ENCODE measurements at regions not wholly inside any gene's neighbourhood (a gene's known extent, or its start where the extent isn't known, plus 50 kb on each side); places are given as distances from the start of the nearest gene placed in this dataset.

DNA sequence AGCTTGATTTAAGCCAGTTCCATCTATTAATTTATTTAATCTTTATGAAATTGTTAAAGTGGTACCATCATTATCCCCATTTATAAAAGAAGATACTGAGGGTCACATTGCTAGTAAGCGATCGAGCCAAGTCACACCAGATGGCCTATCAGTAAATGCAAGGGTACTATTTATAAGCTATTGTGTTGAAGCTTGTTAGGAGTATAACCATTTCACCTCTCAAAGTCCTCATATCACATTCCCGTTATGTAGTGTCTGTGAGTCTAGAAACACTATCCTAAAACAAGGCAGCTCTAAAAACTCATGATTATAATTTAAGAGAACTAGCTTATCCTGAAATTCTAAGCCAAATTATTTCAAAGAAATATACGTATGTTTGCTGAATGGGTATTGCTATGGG lies 1161.8 kb downstream of the EFNA5 start:
- 92% methylated on average over 4 of the region's 4 CpGs for WGBS (ENCODE audit: low lambda C conversion rate, missing lambda C conversion rate)
- no peak overlapping the region for H3K27ac ChIP-seq
- no peaks in the 10 kb centered on the region for H3K36me3 ChIP-seq (replicated peaks; ENCODE audit: insufficient read depth, low read depth)
- H3K4me2 ChIP-seq: no peak overlapping the region
- H3K4me3 ChIP-seq: no peak overlapping the region
- no peaks in the 10 kb centered on the region for H4K20me1 ChIP-seq (ENCODE audit: insufficient read depth, poor library complexity, severe bottlenecking)
- no peaks in the 10 kb centered on the region for H3K4me1 ChIP-seq (ENCODE audit: insufficient read depth)
- H3K9me2 ChIP-seq (replicated peaks; ENCODE audit: insufficient read depth): no peaks in the 10 kb centered on the region
- no peak for DNase-seq (ENCODE audit: low spot score)
- TF ChIP-seq EZH2 (IDR thresholded peaks at IDR 0.05; ENCODE audit: borderline replicate concordance) (no peak), EZH2phosphoT487 (IDR thresholded peaks at IDR 0.05; ENCODE audit: low read depth, severe bottlenecking, unreplicated experiment) (no peak)
- TF ChIP-seq, protein P1, sequence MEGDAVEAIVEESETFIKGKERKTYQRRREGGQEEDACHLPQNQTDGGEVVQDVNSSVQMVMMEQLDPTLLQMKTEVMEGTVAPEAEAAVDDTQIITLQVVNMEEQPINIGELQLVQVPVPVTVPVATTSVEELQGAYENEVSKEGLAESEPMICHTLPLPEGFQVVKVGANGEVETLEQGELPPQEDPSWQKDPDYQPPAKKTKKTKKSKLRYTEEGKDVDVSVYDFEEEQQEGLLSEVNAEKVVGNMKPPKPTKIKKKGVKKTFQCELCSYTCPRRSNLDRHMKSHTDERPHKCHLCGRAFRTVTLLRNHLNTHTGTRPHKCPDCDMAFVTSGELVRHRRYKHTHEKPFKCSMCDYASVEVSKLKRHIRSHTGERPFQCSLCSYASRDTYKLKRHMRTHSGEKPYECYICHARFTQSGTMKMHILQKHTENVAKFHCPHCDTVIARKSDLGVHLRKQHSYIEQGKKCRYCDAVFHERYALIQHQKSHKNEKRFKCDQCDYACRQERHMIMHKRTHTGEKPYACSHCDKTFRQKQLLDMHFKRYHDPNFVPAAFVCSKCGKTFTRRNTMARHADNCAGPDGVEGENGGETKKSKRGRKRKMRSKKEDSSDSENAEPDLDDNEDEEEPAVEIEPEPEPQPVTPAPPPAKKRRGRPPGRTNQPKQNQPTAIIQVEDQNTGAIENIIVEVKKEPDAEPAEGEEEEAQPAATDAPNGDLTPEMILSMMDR (IDR thresholded peaks at IDR 0.05; ENCODE audit: poor library complexity): no peak
- no peaks in the 10 kb centered on the region for H3K79me2 ChIP-seq
- no peaks in the 10 kb centered on the region for H3K9me3 ChIP-seq (ENCODE audit: low read depth)
- H2AFZ ChIP-seq: no peak overlapping the region
- no peaks in the 10 kb centered on the region for H3K27me3 ChIP-seq

DNA sequence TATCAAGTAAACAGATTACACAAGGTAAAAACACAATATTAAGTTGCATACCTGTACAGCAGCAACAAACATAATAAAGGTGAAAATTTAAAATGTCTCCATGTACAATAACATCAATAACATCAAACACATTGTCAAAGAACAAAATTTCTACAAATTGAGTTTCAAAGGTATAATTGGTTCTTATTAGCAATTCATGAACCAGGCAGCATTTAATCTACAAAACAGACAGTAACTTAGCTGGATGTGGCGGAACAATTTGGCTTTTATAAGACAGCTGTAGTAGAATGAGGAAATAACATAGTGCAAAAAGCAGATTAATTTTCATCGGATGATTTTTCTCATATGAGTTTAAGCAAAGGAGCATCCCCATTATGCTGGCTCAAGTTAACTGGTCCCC lies 1176.8 kb downstream of the EFNA5 start:
- no peaks in the 10 kb centered on the region for H3K9me3 ChIP-seq (ENCODE audit: low read depth)
- H3K9me2 ChIP-seq (replicated peaks; ENCODE audit: insufficient read depth): no peaks in the 10 kb centered on the region
- H3K79me2 ChIP-seq: no peaks in the 10 kb centered on the region
- DNase-seq (ENCODE audit: low spot score): no peak
- no peaks in the 10 kb centered on the region for H3K36me3 ChIP-seq (replicated peaks; ENCODE audit: insufficient read depth, low read depth)
- H3K4me2 ChIP-seq: no peak overlapping the region
- WGBS (ENCODE audit: low lambda C conversion rate, missing lambda C conversion rate): 94% methylated on average over 2 of the region's 2 CpGs
- no peak overlapping the region for H2AFZ ChIP-seq
- TF ChIP-seq, protein P1 (IDR thresholded peaks at IDR 0.05; ENCODE audit: poor library complexity): no peak
- TF ChIP-seq EZH2 (IDR thresholded peaks at IDR 0.05; ENCODE audit: borderline replicate concordance) (no peak), EZH2phosphoT487 (IDR thresholded peaks at IDR 0.05; ENCODE audit: low read depth, severe bottlenecking, unreplicated experiment) (no peak)
- no peak overlapping the region for H3K27ac ChIP-seq
- H3K4me1 ChIP-seq (ENCODE audit: insufficient read depth): no peaks in the 10 kb centered on the region
- no peaks in the 10 kb centered on the region for H4K20me1 ChIP-seq (ENCODE audit: insufficient read depth, poor library complexity, severe bottlenecking)
- H3K4me3 ChIP-seq: no peak overlapping the region
- H3K27me3 ChIP-seq: no peaks in the 10 kb centered on the region

DNA sequence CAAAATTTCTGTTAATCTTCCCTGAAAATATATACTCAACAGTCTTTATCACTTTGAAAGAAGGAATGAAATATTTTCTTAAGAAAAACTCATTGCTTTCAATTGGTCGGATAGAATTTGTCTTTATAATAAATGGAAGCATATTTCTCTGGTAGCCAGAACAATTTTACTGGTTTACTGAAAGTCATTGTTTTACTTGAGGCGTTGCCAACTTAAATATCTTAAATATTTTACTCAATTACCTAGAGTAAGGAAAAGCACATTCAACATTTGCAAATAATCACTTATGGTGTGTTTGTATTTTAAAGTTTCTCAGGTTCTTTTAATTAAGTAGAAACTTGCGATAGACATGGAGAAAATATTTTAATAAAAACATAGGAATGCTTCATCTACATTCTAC lies 1181.7 kb downstream of the EFNA5 start:
- no peak overlapping the region for H3K27ac ChIP-seq
- TF ChIP-seq, protein P1 (IDR thresholded peaks at IDR 0.05; ENCODE audit: poor library complexity): no peak
- TF ChIP-seq EZH2phosphoT487 (IDR thresholded peaks at IDR 0.05; ENCODE audit: low read depth, severe bottlenecking, unreplicated experiment) (no peak), EZH2 (IDR thresholded peaks at IDR 0.05; ENCODE audit: borderline replicate concordance) (no peak)
- H3K4me3 ChIP-seq: no peak overlapping the region
- no peak overlapping the region for H3K4me2 ChIP-seq
- 75% methylated on average over 3 of the region's 3 CpGs for WGBS (ENCODE audit: low lambda C conversion rate, missing lambda C conversion rate)
- H3K9me3 ChIP-seq (ENCODE audit: low read depth): no peaks in the 10 kb centered on the region
- no peaks in the 10 kb centered on the region for H3K27me3 ChIP-seq
- no peaks in the 10 kb centered on the region for H3K9me2 ChIP-seq (replicated peaks; ENCODE audit: insufficient read depth)
- H3K36me3 ChIP-seq (replicated peaks; ENCODE audit: insufficient read depth, low read depth): no peaks in the 10 kb centered on the region
- H2AFZ ChIP-seq: no peak overlapping the region
- H3K4me1 ChIP-seq (ENCODE audit: insufficient read depth): no peaks in the 10 kb centered on the region
- DNase-seq (ENCODE audit: low spot score): no peak
- no peaks in the 10 kb centered on the region for H4K20me1 ChIP-seq (ENCODE audit: insufficient read depth, poor library complexity, severe bottlenecking)
- H3K79me2 ChIP-seq: no peaks in the 10 kb centered on the region

DNA sequence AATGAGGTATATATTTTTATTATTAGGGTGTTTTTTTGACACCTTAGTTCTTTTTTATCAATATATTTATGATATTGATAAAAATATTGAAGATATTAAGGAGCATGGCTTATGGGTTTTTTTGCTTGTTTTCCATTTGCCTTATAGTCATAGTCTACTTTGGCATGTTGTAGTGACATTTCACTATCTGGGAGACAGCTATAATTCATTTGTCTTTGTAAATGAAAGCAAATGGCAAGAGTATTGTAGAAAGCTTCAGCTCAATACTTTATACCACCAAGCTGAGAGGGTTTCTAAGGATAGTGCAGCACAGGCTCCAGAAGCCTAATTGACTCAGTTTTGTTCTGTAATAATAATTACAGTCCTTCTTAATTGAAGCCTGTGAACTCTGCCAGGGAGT lies 1182.3 kb downstream of the EFNA5 start:
- Histone ChIP-seq H3K4me2 (no peak overlapping the region), H3K79me2 (no peaks in the 10 kb centered on the region), H3K27me3 (no peaks in the 10 kb centered on the region), H3K9me2 (replicated peaks; ENCODE audit: insufficient read depth) (no peaks in the 10 kb centered on the region), H2AFZ (no peak overlapping the region), H3K4me3 (no peak overlapping the region), H3K9me3 (ENCODE audit: low read depth) (no peaks in the 10 kb centered on the region), H3K27ac (no peak overlapping the region), H3K36me3 (replicated peaks; ENCODE audit: insufficient read depth, low read depth) (no peaks in the 10 kb centered on the region), H3K4me1 (ENCODE audit: insufficient read depth) (no peaks in the 10 kb centered on the region), H4K20me1 (ENCODE audit: insufficient read depth, poor library complexity, severe bottlenecking) (no peaks in the 10 kb centered on the region)
- DNase-seq (ENCODE audit: low spot score): no peak
- TF ChIP-seq EZH2 (IDR thresholded peaks at IDR 0.05; ENCODE audit: borderline replicate concordance): no peak
- no peak for TF ChIP-seq EZH2phosphoT487 (IDR thresholded peaks at IDR 0.05; ENCODE audit: low read depth, severe bottlenecking, unreplicated experiment)
- TF ChIP-seq, protein P1 (IDR thresholded peaks at IDR 0.05; ENCODE audit: poor library complexity): no peak
